ENCODE measurements at regions not wholly inside any gene's neighbourhood (a gene's known extent, or its start where the extent isn't known, plus 50 kb on each side); places are given as distances from the start of the nearest gene placed in this dataset.

GRCh38 chr21:27802816-27803475 lies 836.1 kb upstream of the ADAMTS5 start:
- no peaks in the 10 kb centered on the region for H3K36me3 ChIP-seq
- H3K27ac ChIP-seq, result no peak overlapping the region
- DNase-seq, result no peak
- no peaks in the 10 kb centered on the region for H3K27me3 ChIP-seq
- WGBS, 3 donors, result 67 to 69% (median 67%) methylated on average over 7 of the region's 7 CpGs
- no peak for TF ChIP-seq EP300 (IDR thresholded peaks at IDR 0.05)
- TF ChIP-seq CTCF (IDR thresholded peaks at IDR 0.05), result no peak
- no peak for TF ChIP-seq POLR2A (IDR thresholded peaks at IDR 0.05)
- no peaks in the 10 kb centered on the region for H3K4me1 ChIP-seq (ENCODE audit: insufficient read depth)
- no peaks in the 10 kb centered on the region for H3K9me3 ChIP-seq
- intact Hi-C loops (cut with DNase I), result no loop called here
- no peak overlapping the region for H3K4me3 ChIP-seq

- 62 to 79% (median 75%) methylated on average over 8 of the region's 8 CpGs for WGBS, 3 donors
- no peak overlapping the region for H3K4me3 ChIP-seq
- no peak for TF ChIP-seq CTCF (IDR thresholded peaks at IDR 0.05)
- TF ChIP-seq EP300 (IDR thresholded peaks at IDR 0.05), result no peak
- TF ChIP-seq POLR2A (IDR thresholded peaks at IDR 0.05), result no peak
- no peaks in the 10 kb centered on the region for H3K36me3 ChIP-seq
- no peak for DNase-seq
- H3K9me3 ChIP-seq, result no peaks in the 10 kb centered on the region
- no peaks in the 10 kb centered on the region for H3K27me3 ChIP-seq
- peaks cover 2% of the 10 kb centered on the region for H3K4me1 ChIP-seq (ENCODE audit: insufficient read depth)
- intact Hi-C loops (cut with DNase I), result no loop called here
- H3K27ac ChIP-seq, result no peak overlapping the region
Measured at GRCh38 chr21:27799861-27800260, 833.0 kb upstream of the ADAMTS5 start.

- H3K27me3 ChIP-seq, result no peaks in the 10 kb centered on the region
- H3K4me1 ChIP-seq (ENCODE audit: insufficient read depth), result peaks cover 2% of the 10 kb centered on the region
- TF ChIP-seq CTCF (IDR thresholded peaks at IDR 0.05) (no peak), EP300 (IDR thresholded peaks at IDR 0.05) (no peak), POLR2A (IDR thresholded peaks at IDR 0.05) (no peak)
- intact Hi-C loops (cut with DNase I), result no loop called here
- no peaks in the 10 kb centered on the region for H3K9me3 ChIP-seq
- DNase-seq, result no peak
- no peak overlapping the region for H3K4me3 ChIP-seq
- no peak overlapping the region for H3K27ac ChIP-seq
- WGBS, 3 donors, result 8 to 14% (median 8%) methylated on average over 2 of the region's 2 CpGs
- H3K36me3 ChIP-seq, result no peaks in the 10 kb centered on the region
Measured at GRCh38 chr21:27796106-27796505, 829.2 kb upstream of the ADAMTS5 start.

- intact Hi-C loops (cut with DNase I), result no loop called here
Measured at GRCh38 chr21:27795418-27795817, 828.5 kb upstream of the ADAMTS5 start.

More at GRCh38 chr21:27795418-27795817, 828.5 kb upstream of the ADAMTS5 start:
- Histone ChIP-seq H3K27ac (no peak overlapping the region), H3K27me3 (no peaks in the 10 kb centered on the region), H3K4me1 (ENCODE audit: insufficient read depth) (peaks cover 2% of the 10 kb centered on the region), H3K9me3 (no peaks in the 10 kb centered on the region), H3K36me3 (no peaks in the 10 kb centered on the region), H3K4me3 (no peak overlapping the region)
- WGBS, 3 donors, result 9 to 29% (median 22%) methylated on average over 2 of the region's 2 CpGs
- TF ChIP-seq POLR2A (IDR thresholded peaks at IDR 0.05) (no peak), EP300 (IDR thresholded peaks at IDR 0.05) (no peak), CTCF (IDR thresholded peaks at IDR 0.05) (no peak)
- no peak for DNase-seq
